Transverse colon (tissue), 4 donors: ENCODE measurements at regions not wholly inside any gene's neighbourhood (a gene's known extent, or its start where the extent isn't known, plus 50 kb on each side); places are given as distances from the start of the nearest gene placed in this dataset.

Experiments used
- DNase-seq: peaks from one replicate; pipeline ENCODE4 v3.0.0-alpha.2; 2019
- H3K27ac ChIP-seq, 4 donors: fragments of 200-600 bp; sonication (generic); 2 replicates each; pipeline ENCODE4 v1.5.1; 2016 to 2018; ENCODE audit warnings: inconsistent platforms in 4 of 4
- H3K27me3 ChIP-seq: fragments of 200-600 bp; sonication (generic); 2 replicates; pipeline ENCODE4 v1.5.1; 2017; ENCODE audit warnings: inconsistent platforms
- H3K36me3 ChIP-seq, 4 donors: fragments of 200-600 bp; sonication (generic); 2 replicates each; pipeline ENCODE4 v1.5.1; 2017 to 2019; ENCODE audit warnings: inconsistent platforms in 4 of 4
- H3K4me1 ChIP-seq, 4 donors: fragments of 200-600 bp; sonication (generic); 2 replicates each; pipeline ENCODE4 v1.5.1; 2017 to 2020; ENCODE audit warnings: inconsistent platforms in 4 of 4
- H3K4me3 ChIP-seq, 4 donors: fragments of 200-600 bp; sonication (generic); 1 replicate in 1 of 4; 2 replicates in 3 of 4; pipeline versions ENCODE4 v1.5.1 to v1.6.1; 2017 to 2019; ENCODE audit warnings: inconsistent platforms in 4 of 4
- H3K9me3 ChIP-seq, 2 donors: fragments of 200-600 bp; sonication (generic); 2 replicates each; pipeline ENCODE4 v1.5.1; 2017 to 2019; ENCODE audit warnings: inconsistent platforms in 2 of 2
- EP300 ChIP-seq: sonication (generic); formaldehyde crosslinking; IDR thresholded peaks from one replicate; pipeline ENCODE4 v1.6.1; 2017; ENCODE audit warnings: antibody characterized with exemption, low read depth
- POLR2A ChIP-seq: fragments of 450-650 bp; IDR thresholded peaks from one replicate; pipeline ENCODE4 v1.6.1; 2016; ENCODE audit warnings: antibody characterized with exemption, mild to moderate bottlenecking, moderate library complexity
- POLR2AphosphoS5 ChIP-seq, 3 donors: sonication (generic); formaldehyde crosslinking; IDR thresholded peaks; one replicate each; pipeline ENCODE4 v1.6.1; 2016; ENCODE audit warnings: antibody characterized with exemption in 3 of 3
- WGBS, 2 donors: methylation state at CpG; one replicate each; pipeline ENCODE4 v1.1.5; 2018; ENCODE audit warnings: low coverage in 1 of 2; 5-methylcytosine and 5-hydroxymethylcytosine counted together
- in situ Hi-C, 4 donors: fragments of 200-750 bp; cut with MboI; loops; one replicate each; pipeline versions ENCODE4 v1.15.0 to v1.15.1; 2017; ENCODE audit warnings: low sequenced_read_pairs in 3 of 4, low pct_ligation_motif_present in 1 of 4, low pct_unique_long_range_greater_than_20kb in 1 of 4
- intact Hi-C: fragments of 100-400 bp; cut with DNase I; formaldehyde crosslinking; loops from one replicate; pipeline ENCODE4 v1.15.1; 2023; ENCODE audit warnings: low total_unique reads
- TF ChIP-seq, protein P1 (sequence below), 5 experiments: fragments of 200-600 bp in 3 of 5; fragments of 450-650 bp in 2 of 5; sonication (generic) in 3 of 5; IDR thresholded peaks; 1 replicate in 2 of 5; 2 replicates in 3 of 5; pipeline ENCODE4 v1.5.1; 2016 to 2017; ENCODE audit warnings: antibody characterized with exemption in 5 of 5, inconsistent platforms in 3 of 5, mild to moderate bottlenecking in 2 of 5, moderate library complexity in 1 of 5

DNA sequence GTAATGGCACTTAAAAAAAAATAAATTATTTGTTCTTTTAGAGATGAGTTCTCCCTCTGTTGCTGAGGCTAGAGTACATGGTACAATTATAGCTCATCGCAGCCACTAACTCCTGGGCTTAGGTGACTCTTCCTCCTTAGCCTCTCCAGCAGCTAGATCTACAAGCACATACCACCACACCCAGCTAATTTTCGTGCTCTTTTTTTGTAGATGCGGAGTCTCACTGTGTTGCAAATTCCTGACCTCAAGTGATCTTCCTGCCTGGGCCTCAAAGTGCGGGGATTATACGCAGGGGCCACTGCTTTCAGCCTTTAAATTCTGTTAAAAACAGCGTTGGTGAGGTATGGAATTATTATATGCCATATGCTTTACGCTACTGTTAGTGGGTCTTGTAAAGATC is 2034.0 kb downstream of the OLFM4 start:
- Histone ChIP-seq H3K4me1 (no peaks in the 10 kb centered on the region), H3K9me3 (peaks cover 0 to 3% of the 10 kb centered on the region in 2 donors), H3K36me3 (no peaks in the 10 kb centered on the region), H3K27me3 (no peaks in the 10 kb centered on the region), H3K4me3 (no peak overlapping the region), H3K27ac (no peak overlapping the region)
- in situ Hi-C loops, result no loop called here
- no peak for DNase-seq
- TF ChIP-seq, protein P1, sequence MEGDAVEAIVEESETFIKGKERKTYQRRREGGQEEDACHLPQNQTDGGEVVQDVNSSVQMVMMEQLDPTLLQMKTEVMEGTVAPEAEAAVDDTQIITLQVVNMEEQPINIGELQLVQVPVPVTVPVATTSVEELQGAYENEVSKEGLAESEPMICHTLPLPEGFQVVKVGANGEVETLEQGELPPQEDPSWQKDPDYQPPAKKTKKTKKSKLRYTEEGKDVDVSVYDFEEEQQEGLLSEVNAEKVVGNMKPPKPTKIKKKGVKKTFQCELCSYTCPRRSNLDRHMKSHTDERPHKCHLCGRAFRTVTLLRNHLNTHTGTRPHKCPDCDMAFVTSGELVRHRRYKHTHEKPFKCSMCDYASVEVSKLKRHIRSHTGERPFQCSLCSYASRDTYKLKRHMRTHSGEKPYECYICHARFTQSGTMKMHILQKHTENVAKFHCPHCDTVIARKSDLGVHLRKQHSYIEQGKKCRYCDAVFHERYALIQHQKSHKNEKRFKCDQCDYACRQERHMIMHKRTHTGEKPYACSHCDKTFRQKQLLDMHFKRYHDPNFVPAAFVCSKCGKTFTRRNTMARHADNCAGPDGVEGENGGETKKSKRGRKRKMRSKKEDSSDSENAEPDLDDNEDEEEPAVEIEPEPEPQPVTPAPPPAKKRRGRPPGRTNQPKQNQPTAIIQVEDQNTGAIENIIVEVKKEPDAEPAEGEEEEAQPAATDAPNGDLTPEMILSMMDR (IDR thresholded peaks at IDR 0.05), result no peak
- TF ChIP-seq POLR2A (no peak), EP300 (no peak), POLR2AphosphoS5 (IDR thresholded peaks at IDR 0.05) (no peak)
- intact Hi-C loops, result no loop called here
- WGBS, 2 donors, result 76 to 78% methylated on average over 5 to 7 of the region's 7 CpGs

DNA sequence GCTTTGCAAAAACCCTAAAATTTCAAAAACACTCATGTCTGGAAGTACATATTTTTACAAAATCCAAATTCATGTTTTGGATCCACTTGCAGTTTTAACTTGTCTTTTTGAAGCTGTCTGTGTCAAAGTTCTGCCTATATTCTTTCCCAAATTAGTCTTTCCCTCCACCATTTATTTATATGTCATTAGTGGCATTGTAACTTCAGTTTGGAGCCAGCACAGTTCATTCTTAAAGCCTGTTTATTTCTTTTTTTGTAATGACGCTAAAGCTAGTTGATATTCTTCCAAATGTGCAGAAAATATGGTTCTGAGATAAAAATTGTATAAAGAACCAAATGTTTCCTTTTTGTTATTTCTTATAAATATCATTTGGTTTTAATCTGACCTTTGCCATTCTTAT is 2039.3 kb downstream of the OLFM4 start:
- TF ChIP-seq, protein P1 (IDR thresholded peaks at IDR 0.05), result no peak
- DNase-seq, result no peak
- Histone ChIP-seq H3K4me1 (no peaks in the 10 kb centered on the region), H3K4me3 (no peak overlapping the region), H3K9me3 (peaks cover 0 to under 1% of the 10 kb centered on the region in 2 donors), H3K27ac (no peak overlapping the region), H3K27me3 (no peaks in the 10 kb centered on the region), H3K36me3 (no peaks in the 10 kb centered on the region)
- 73 to 75% methylated on average over 1 of the region's 1 CpG for WGBS, 2 donors
- intact Hi-C loops (no loop called here), in situ Hi-C loops (no loop called here)

DNA sequence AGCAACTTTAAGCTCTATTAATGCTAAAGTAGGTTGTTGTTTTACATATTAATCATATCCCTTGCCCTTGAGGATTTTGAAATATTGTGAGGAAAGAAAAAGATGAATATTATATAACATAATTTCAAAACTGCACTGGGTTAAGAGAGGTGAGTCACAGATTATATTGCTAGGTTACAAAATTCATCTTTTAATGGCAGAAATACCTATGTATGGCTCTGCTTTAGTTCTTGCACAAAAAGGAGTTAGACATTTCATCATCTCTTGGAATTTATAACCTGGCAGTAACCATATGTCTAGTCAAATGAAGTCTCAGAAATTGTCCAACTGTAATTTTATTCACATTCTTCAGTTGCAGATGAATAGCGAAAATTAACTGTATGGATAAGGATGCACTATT is 2041.1 kb downstream of the OLFM4 start:
- WGBS, 2 donors, result 94 to 96% methylated on average over 1 of the region's 1 CpG
- Histone ChIP-seq H3K9me3 (no peaks in the 10 kb centered on the region), H3K36me3 (no peaks in the 10 kb centered on the region), H3K27me3 (no peaks in the 10 kb centered on the region), H3K4me1 (no peaks in the 10 kb centered on the region), H3K4me3 (no peak overlapping the region), H3K27ac (no peak overlapping the region)
- intact Hi-C loops (no loop called here), in situ Hi-C loops (no loop called here)
- DNase-seq, result no peak
- TF ChIP-seq EP300 (no peak), POLR2AphosphoS5 (IDR thresholded peaks at IDR 0.05) (no peak), POLR2A (no peak)
- TF ChIP-seq, protein P1 (IDR thresholded peaks at IDR 0.05), result no peak

DNA sequence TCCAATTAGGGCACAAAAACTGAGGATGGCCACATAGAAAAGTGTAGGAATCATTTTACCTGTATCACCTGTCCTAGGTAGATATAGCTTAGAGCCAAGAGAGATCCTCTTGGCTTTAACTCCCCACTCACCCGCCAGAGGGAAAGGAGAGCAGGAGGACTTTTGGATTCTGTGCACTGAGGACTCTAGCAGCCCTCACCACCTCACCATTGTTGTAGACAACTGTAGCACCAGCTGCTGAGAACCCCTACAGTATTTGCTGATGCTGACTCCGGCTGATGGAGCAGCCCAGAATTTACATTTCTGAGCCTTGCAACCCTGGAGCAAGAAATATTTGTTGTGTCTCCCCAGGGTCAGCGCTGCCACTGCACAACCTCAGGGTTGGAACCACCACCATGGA is 2044.4 kb downstream of the OLFM4 start:
- TF ChIP-seq, protein P1 (IDR thresholded peaks at IDR 0.05), result no peak
- TF ChIP-seq POLR2AphosphoS5 (IDR thresholded peaks at IDR 0.05), result no peak
- no peak overlapping the region for H3K27ac ChIP-seq
- DNase-seq, result no peak
- intact Hi-C loops, result no loop called here
- H3K9me3 ChIP-seq, result no peaks in the 10 kb centered on the region
- no peaks in the 10 kb centered on the region for H3K36me3 ChIP-seq
- 82% methylated on average over 3 of the region's 3 CpGs; no CpG with 5 or more reads in 1 of the 2 donors for WGBS, 2 donors
- H3K4me1 ChIP-seq, result no peaks in the 10 kb centered on the region
- no peaks in the 10 kb centered on the region for H3K27me3 ChIP-seq
- in situ Hi-C loops, result no loop called here
- no peak overlapping the region for H3K4me3 ChIP-seq
